Transverse colon (tissue), 4 donors: ENCODE measurements at regions not wholly inside any gene's neighbourhood (a gene's known extent, or its start where the extent isn't known, plus 50 kb on each side); places are given as distances from the start of the nearest gene placed in this dataset.

ENCODE experiments used
- DNase-seq: peaks from one replicate; pipeline ENCODE4 v3.0.0-alpha.2; 2019
- H3K27ac ChIP-seq, 4 donors: fragments of 200-600 bp; sonication (generic); 2 replicates each; pipeline ENCODE4 v1.5.1; 2016 to 2018; ENCODE audit warnings: inconsistent platforms in 4 of 4
- H3K27me3 ChIP-seq: fragments of 200-600 bp; sonication (generic); 2 replicates; pipeline ENCODE4 v1.5.1; 2017; ENCODE audit warnings: inconsistent platforms
- H3K36me3 ChIP-seq, 4 donors: fragments of 200-600 bp; sonication (generic); 2 replicates each; pipeline ENCODE4 v1.5.1; 2017 to 2019; ENCODE audit warnings: inconsistent platforms in 4 of 4
- H3K4me1 ChIP-seq, 4 donors: fragments of 200-600 bp; sonication (generic); 2 replicates each; pipeline ENCODE4 v1.5.1; 2017 to 2020; ENCODE audit warnings: inconsistent platforms in 4 of 4
- H3K4me3 ChIP-seq, 4 donors: fragments of 200-600 bp; sonication (generic); 1 replicate in 1 of 4; 2 replicates in 3 of 4; pipeline versions ENCODE4 v1.5.1 to v1.6.1; 2017 to 2019; ENCODE audit warnings: inconsistent platforms in 4 of 4
- H3K9me3 ChIP-seq, 2 donors: fragments of 200-600 bp; sonication (generic); 2 replicates each; pipeline ENCODE4 v1.5.1; 2017 to 2019; ENCODE audit warnings: inconsistent platforms in 2 of 2
- EP300 ChIP-seq: sonication (generic); formaldehyde crosslinking; IDR thresholded peaks from one replicate; pipeline ENCODE4 v1.6.1; 2017; ENCODE audit warnings: antibody characterized with exemption, low read depth
- POLR2A ChIP-seq: fragments of 450-650 bp; IDR thresholded peaks from one replicate; pipeline ENCODE4 v1.6.1; 2016; ENCODE audit warnings: antibody characterized with exemption, mild to moderate bottlenecking, moderate library complexity
- POLR2AphosphoS5 ChIP-seq, 3 donors: sonication (generic); formaldehyde crosslinking; IDR thresholded peaks; one replicate each; pipeline ENCODE4 v1.6.1; 2016; ENCODE audit warnings: antibody characterized with exemption in 3 of 3
- WGBS, 2 donors: methylation state at CpG; one replicate each; pipeline ENCODE4 v1.1.5; 2018; ENCODE audit warnings: low coverage in 1 of 2; 5-methylcytosine and 5-hydroxymethylcytosine counted together
- in situ Hi-C, 4 donors: fragments of 200-750 bp; cut with MboI; loops; one replicate each; pipeline versions ENCODE4 v1.15.0 to v1.15.1; 2017; ENCODE audit warnings: low sequenced_read_pairs in 3 of 4, low pct_ligation_motif_present in 1 of 4, low pct_unique_long_range_greater_than_20kb in 1 of 4
- intact Hi-C: fragments of 100-400 bp; cut with DNase I; formaldehyde crosslinking; loops from one replicate; pipeline ENCODE4 v1.15.1; 2023; ENCODE audit warnings: low total_unique reads
- TF ChIP-seq, protein P1 (sequence below), 5 experiments: fragments of 200-600 bp in 3 of 5; fragments of 450-650 bp in 2 of 5; sonication (generic) in 3 of 5; IDR thresholded peaks; 1 replicate in 2 of 5; 2 replicates in 3 of 5; pipeline ENCODE4 v1.5.1; 2016 to 2017; ENCODE audit warnings: antibody characterized with exemption in 5 of 5, inconsistent platforms in 3 of 5, mild to moderate bottlenecking in 2 of 5, moderate library complexity in 1 of 5

DNA sequence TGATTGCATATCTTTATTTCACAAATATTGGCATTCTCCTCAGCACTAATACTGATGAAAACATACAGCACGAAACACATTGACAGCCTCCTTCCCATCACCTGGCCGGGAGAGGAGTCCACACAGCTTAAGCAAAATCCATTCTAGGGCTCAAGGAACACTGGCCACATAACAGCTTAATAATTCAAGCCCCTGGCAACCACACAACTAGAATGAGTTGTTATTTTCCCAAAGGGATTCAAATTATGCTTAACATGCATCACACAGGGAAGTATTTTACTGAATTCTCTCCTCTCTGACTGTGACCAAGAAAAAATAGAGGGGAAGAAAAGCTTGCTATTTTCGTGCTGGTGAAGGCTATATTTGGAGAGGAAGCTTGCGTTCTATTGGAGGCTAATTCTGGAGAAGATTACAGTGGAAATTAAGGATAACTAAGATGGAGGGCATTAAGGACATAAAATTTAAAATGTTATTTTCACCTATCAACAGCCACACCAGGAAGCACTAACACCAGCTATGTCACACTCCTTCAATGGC, 198.5 kb downstream of the ADGRG6 start:
- WGBS, 2 donors, result 42 to 63% methylated on average over 2 to 4 of the region's 4 CpGs
- in situ Hi-C loops, result no loop called here
- no peaks in the 10 kb centered on the region for H3K27me3 ChIP-seq
- no peaks in the 10 kb centered on the region for H3K36me3 ChIP-seq
- intact Hi-C loops, result no loop called here
- peaks cover 0 to 9% of the 10 kb centered on the region in 2 donors for H3K9me3 ChIP-seq
- H3K4me3 ChIP-seq, result no peak overlapping the region
- no peak for TF ChIP-seq POLR2AphosphoS5 (IDR thresholded peaks at IDR 0.05)
- no peak for TF ChIP-seq POLR2A
- TF ChIP-seq, protein P1, sequence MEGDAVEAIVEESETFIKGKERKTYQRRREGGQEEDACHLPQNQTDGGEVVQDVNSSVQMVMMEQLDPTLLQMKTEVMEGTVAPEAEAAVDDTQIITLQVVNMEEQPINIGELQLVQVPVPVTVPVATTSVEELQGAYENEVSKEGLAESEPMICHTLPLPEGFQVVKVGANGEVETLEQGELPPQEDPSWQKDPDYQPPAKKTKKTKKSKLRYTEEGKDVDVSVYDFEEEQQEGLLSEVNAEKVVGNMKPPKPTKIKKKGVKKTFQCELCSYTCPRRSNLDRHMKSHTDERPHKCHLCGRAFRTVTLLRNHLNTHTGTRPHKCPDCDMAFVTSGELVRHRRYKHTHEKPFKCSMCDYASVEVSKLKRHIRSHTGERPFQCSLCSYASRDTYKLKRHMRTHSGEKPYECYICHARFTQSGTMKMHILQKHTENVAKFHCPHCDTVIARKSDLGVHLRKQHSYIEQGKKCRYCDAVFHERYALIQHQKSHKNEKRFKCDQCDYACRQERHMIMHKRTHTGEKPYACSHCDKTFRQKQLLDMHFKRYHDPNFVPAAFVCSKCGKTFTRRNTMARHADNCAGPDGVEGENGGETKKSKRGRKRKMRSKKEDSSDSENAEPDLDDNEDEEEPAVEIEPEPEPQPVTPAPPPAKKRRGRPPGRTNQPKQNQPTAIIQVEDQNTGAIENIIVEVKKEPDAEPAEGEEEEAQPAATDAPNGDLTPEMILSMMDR (IDR thresholded peaks at IDR 0.05), result no peak
- no peak for TF ChIP-seq EP300
- no peak overlapping the region for H3K27ac ChIP-seq
- no peaks in the 10 kb centered on the region for H3K4me1 ChIP-seq
- no peak for DNase-seq

GRCh38 chr6:142501795-142502194, 200.0 kb downstream of the ADGRG6 start:
- DNase-seq, result no peak
- no peaks in the 10 kb centered on the region for H3K4me1 ChIP-seq
- TF ChIP-seq EP300 (no peak), POLR2AphosphoS5 (IDR thresholded peaks at IDR 0.05) (no peak), POLR2A (no peak)
- TF ChIP-seq, protein P1 (IDR thresholded peaks at IDR 0.05), result no peak
- no peaks in the 10 kb centered on the region for H3K27me3 ChIP-seq
- in situ Hi-C loops, result no loop called here
- WGBS, 2 donors, result 76 to 96% methylated on average over 3 of the region's 3 CpGs
- no peaks in the 10 kb centered on the region for H3K36me3 ChIP-seq
- intact Hi-C loops, result no loop called here
- no peak overlapping the region for H3K27ac ChIP-seq
- H3K4me3 ChIP-seq, result no peak overlapping the region
- H3K9me3 ChIP-seq, result peaks cover 0 to 9% of the 10 kb centered on the region in 2 donors

- no peak for TF ChIP-seq EP300
- peaks cover 0 to 9% of the 10 kb centered on the region in 2 donors for H3K9me3 ChIP-seq
- intact Hi-C loops (no loop called here), in situ Hi-C loops (no loop called here)
- no peak for DNase-seq
- no peak overlapping the region for H3K27ac ChIP-seq
- 91% methylated on average over 4 of the region's 4 CpGs; no CpG with 5 or more reads in 1 of the 2 donors for WGBS, 2 donors
- H3K36me3 ChIP-seq, result no peaks in the 10 kb centered on the region
- no peaks in the 10 kb centered on the region for H3K27me3 ChIP-seq
- H3K4me1 ChIP-seq, result no peaks in the 10 kb centered on the region
- H3K4me3 ChIP-seq, result no peak overlapping the region
Measured at GRCh38 chr6:142507065-142507464, 205.3 kb downstream of the ADGRG6 start.

- no peaks in the 10 kb centered on the region for H3K9me3 ChIP-seq
- no peak overlapping the region for H3K27ac ChIP-seq
- TF ChIP-seq, protein P1 (IDR thresholded peaks at IDR 0.05), result no peak
- TF ChIP-seq POLR2A (no peak), POLR2AphosphoS5 (IDR thresholded peaks at IDR 0.05) (no peak), EP300 (no peak)
- no peaks in the 10 kb centered on the region for H3K4me1 ChIP-seq
- H3K27me3 ChIP-seq, result no peaks in the 10 kb centered on the region
- no peak for DNase-seq
- in situ Hi-C loops (no loop called here), intact Hi-C loops (no loop called here)
- 48 to 65% methylated on average over 3 of the region's 3 CpGs for WGBS, 2 donors
- H3K36me3 ChIP-seq, result no peaks in the 10 kb centered on the region
- no peak overlapping the region for H3K4me3 ChIP-seq
Measured at GRCh38 chr6:142510211-142510610, 208.4 kb downstream of the ADGRG6 start.

DNA sequence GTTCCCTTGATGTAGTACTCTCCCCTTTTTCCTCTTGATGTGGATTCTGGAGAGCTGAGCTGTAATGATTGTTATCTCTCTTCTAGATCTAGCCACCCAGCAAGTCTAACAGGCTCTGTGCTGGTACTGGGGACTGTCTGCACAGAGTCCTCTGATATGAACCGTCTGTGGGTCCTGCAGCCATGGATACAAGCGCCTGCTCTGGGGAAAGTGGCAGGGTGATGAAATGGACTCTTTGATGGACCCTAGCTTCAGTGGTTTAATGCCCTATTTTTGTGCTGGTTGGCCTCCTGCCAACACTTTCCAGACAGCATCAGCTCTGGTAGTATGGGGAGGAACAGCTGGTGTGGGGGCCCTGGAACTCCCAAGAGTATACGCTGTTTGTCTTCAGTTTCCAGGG, 216.3 kb downstream of the ADGRG6 start:
- no peaks in the 10 kb centered on the region for H3K4me1 ChIP-seq
- intact Hi-C loops (no loop called here), in situ Hi-C loops (no loop called here)
- no peak overlapping the region for H3K4me3 ChIP-seq
- no peak for DNase-seq
- no peaks in the 10 kb centered on the region for H3K9me3 ChIP-seq
- 62% methylated on average over 3 of the region's 3 CpGs; no CpG with 5 or more reads in 1 of the 2 donors for WGBS, 2 donors
- H3K36me3 ChIP-seq, result no peaks in the 10 kb centered on the region
- H3K27ac ChIP-seq, result no peak overlapping the region
- no peaks in the 10 kb centered on the region for H3K27me3 ChIP-seq
- TF ChIP-seq, protein P1 (IDR thresholded peaks at IDR 0.05), result no peak
- no peak for TF ChIP-seq EP300
- no peak for TF ChIP-seq POLR2AphosphoS5 (IDR thresholded peaks at IDR 0.05)
- no peak for TF ChIP-seq POLR2A
